Lower leg skin (tissue), 3 donors: ENCODE measurements at regions not wholly inside any gene's neighbourhood (a gene's known extent, or its start where the extent isn't known, plus 50 kb on each side); places are given as distances from the start of the nearest gene placed in this dataset.

ENCODE experiments used
- CTCF ChIP-seq, 3 donors: fragments of 450-650 bp; IDR thresholded peaks; one replicate each; pipeline ENCODE4 v1.5.1; 2016; ENCODE audit warnings: antibody characterized with exemption in 3 of 3, mild to moderate bottlenecking in 3 of 3, moderate library complexity in 2 of 3
- POLR2A ChIP-seq, 2 donors: fragments of 450-650 bp; IDR thresholded peaks; one replicate each; pipeline ENCODE4 v1.6.1; 2016 to 2017; ENCODE audit warnings: antibody characterized with exemption in 2 of 2, mild to moderate bottlenecking in 1 of 2, moderate library complexity in 1 of 2

- TF ChIP-seq POLR2A (IDR thresholded peaks at IDR 0.05) (no peak), CTCF (IDR thresholded peaks at IDR 0.05) (no peak)
These were observed 336.5 kb downstream of the IRS1 start for GRCh38 chr2:226463154-226463553.
